HG03066 (cell line): ENCODE measurements at regions not wholly inside any gene's neighbourhood (a gene's known extent, or its start where the extent isn't known, plus 50 kb on each side); places are given as distances from the start of the nearest gene placed in this dataset.

Source experiments
- ATAC-seq: cut with Tn5 transposase; IDR thresholded peaks from one replicate; pipeline ENCODE4 v1.9.1; 2021; ENCODE audit warnings: low read depth; ENCODE audit not compliant: unreplicated experiment

- ATAC-seq: peak; percentile 93
Observed at GRCh38 chr10:52864201-52865106, 91.9 kb upstream of the MBL2 start.

- ATAC-seq: no peak
Observed at GRCh38 chr10:52858722-52859121, 86.1 kb upstream of the MBL2 start.

- no peak for ATAC-seq
Observed at GRCh38 chr10:52855546-52856325, 83.2 kb upstream of the MBL2 start.

GRCh38 chr10:52853704-52854103, 81.1 kb upstream of the MBL2 start:
- ATAC-seq: peak; percentile 72

- no peak for ATAC-seq
Observed at GRCh38 chr10:52836816-52837215, 64.2 kb upstream of the MBL2 start.
